K562 (cell line): ENCODE measurements at regions not wholly inside any gene's neighbourhood (a gene's known extent, or its start where the extent isn't known, plus 50 kb on each side); places are given as distances from the start of the nearest gene placed in this dataset.

Experiments
- ATAC-seq: fragments of 200-7000 bp; cut with Tn5 transposase; 3 replicates; pipeline ENCODE4 v1.9.1; 2020; ENCODE audit warnings: moderate library complexity
- BruUV-seq: library from RNA; stranded (reverse); fragments of 400-500 nt; replicated peaks from 2 replicates; lab custom pipeline; 2021; lab: Mats Ljungman, UMichigan
- CTCF ChIA-PET: fragments of 300-600 bp; formaldehyde crosslinking; extraction: SDS; loops from one replicate; lab custom pipeline; 2021; ENCODE audit warnings: low intra/inter-chr PET ratio; lab: Yijun Ruan, JAX
- POLR2A ChIA-PET: fragments of 300-600, 350-650 bp; sonication (Branson Sonifier 250); formaldehyde crosslinking; extraction: SDS; loops from one replicate; lab custom pipeline; 2021; ENCODE audit warnings: antibody characterized with exemption, inconsistent platforms; lab: Yijun Ruan, JAX
- DNase-seq, 4 experiments: peaks; one replicate each; pipeline versions ENCODE4 v3.0.0 to v3.0.0-alpha.2; 2011 to 2018; ENCODE audit warnings: low spot score in 3 of 4, mixed read lengths in 3 of 4; ENCODE audit errors: extremely low read depth in 1 of 4
- FAIRE-seq: peaks from 2 replicates; lab custom pipeline; 2011; peaks lifted over from hg19 to GRCh38; lab: Jason Lieb, UNC
- H2AFZ ChIP-seq: 2 replicates; pipeline ENCODE4 v1.6.0; 2011; ENCODE audit warnings: low read depth, low read length, control low read depth, inconsistent platforms
- H3K27ac ChIP-seq: fragments of 200-600 bp; 3 replicates; pipeline ENCODE4 v1.8.0; 2011; ENCODE audit warnings: low read depth, mild to moderate bottlenecking, control low read depth, inconsistent platforms, low read length, moderate library complexity, mixed read lengths; ENCODE audit errors: extremely low read depth
- H3K27me3 ChIP-seq, 2 experiments: fragments of 300-600 bp in 1 of 2; 2 replicates in 1 of 2; 3 replicates in 1 of 2; pipeline versions ENCODE4 v1.6.0 to v1.8.0; 2011; ENCODE audit warnings: inconsistent platforms in 2 of 2, low read length in 2 of 2, mild to moderate bottlenecking in 1 of 2, mixed read lengths in 1 of 2, moderate library complexity in 1 of 2; ENCODE audit not compliant: control insufficient read depth in 2 of 2, insufficient read depth in 2 of 2
- H3K36me3 ChIP-seq: fragments of 300-600 bp; 3 replicates; pipeline ENCODE4 v1.8.0; 2011; ENCODE audit warnings: mild to moderate bottlenecking, low read length, inconsistent platforms; ENCODE audit not compliant: control insufficient read depth, insufficient read depth
- H3K4me1 ChIP-seq, 2 experiments: fragments of 200-600 bp in 1 of 2; replicated peaks in 1 of 2; 2 replicates in 1 of 2; 3 replicates in 1 of 2; pipeline versions ENCODE4 v1.5.1 to v1.8.0; 2011; ENCODE audit warnings: inconsistent platforms in 2 of 2, low read length in 2 of 2, mild to moderate bottlenecking in 1 of 2, mixed read lengths in 1 of 2, moderate library complexity in 1 of 2; ENCODE audit not compliant: control insufficient read depth in 2 of 2, insufficient read depth in 2 of 2
- H3K4me2 ChIP-seq: 2 replicates; pipeline ENCODE4 v1.6.1; 2011; ENCODE audit warnings: low read length, control low read depth, inconsistent platforms, mixed read lengths; ENCODE audit not compliant: insufficient read depth
- H3K4me3 ChIP-seq: fragments of 200-600 bp; sonication (generic), shearing (Covaris generic); 2 replicates; pipeline ENCODE4 v1.5.1; 2016; ENCODE audit warnings: control low read depth, inconsistent platforms
- H3K79me2 ChIP-seq: fragments of 200-600 bp; 3 replicates; pipeline ENCODE4 v1.8.0; 2011; ENCODE audit warnings: low read length, inconsistent platforms; ENCODE audit not compliant: control insufficient read depth, insufficient read depth
- H3K9ac ChIP-seq, 2 experiments: 2 replicates each; pipeline versions ENCODE4 v1.6.0 to v1.6.1; 2011; ENCODE audit warnings: low read depth in 2 of 2, low read length in 2 of 2, control low read depth in 1 of 2, inconsistent platforms in 1 of 2, mild to moderate bottlenecking in 1 of 2, mixed read lengths in 1 of 2; ENCODE audit not compliant: insufficient read depth in 1 of 2
- H3K9me1 ChIP-seq: one replicate; pipeline ENCODE4 v1.6.0; 2011; ENCODE audit warnings: inconsistent platforms, mild to moderate bottlenecking, low read length, moderate library complexity; ENCODE audit not compliant: control insufficient read depth, insufficient read depth
- H3K9me3 ChIP-seq: replicated peaks from 2 replicates; pipeline ENCODE4 v1.5.1; 2011; ENCODE audit warnings: low read depth, low read length, inconsistent platforms; ENCODE audit not compliant: control insufficient read depth, insufficient read depth
- H4K20me1 ChIP-seq: replicated peaks from 2 replicates; pipeline ENCODE4 v1.6.1; 2011; ENCODE audit warnings: low read length, inconsistent platforms, mixed read lengths; ENCODE audit not compliant: control insufficient read depth, insufficient read depth
- CHD4 ChIP-seq: fragments of 200-600 bp; sonication (generic); IDR thresholded peaks from 3 replicates; pipeline ENCODE4 v1.6.1; 2012; ENCODE audit warnings: low read depth, mild to moderate bottlenecking, mixed read lengths, low read length, inconsistent platforms; ENCODE audit not compliant: insufficient read depth, insufficient replicate concordance, poor library complexity, severe bottlenecking
- HMBOX1 ChIP-seq: sonication (generic); IDR thresholded peaks from 2 replicates; pipeline ENCODE4 v1.6.1; 2016
- IFI16 ChIP-seq: fragments of 250-450 bp; sonication (Bioruptor Pico); IDR thresholded peaks from 2 replicates; pipeline ENCODE4 v2.1.2; 2022; ENCODE audit warnings: mild to moderate bottlenecking, inconsistent platforms
- POLR3A ChIP-seq: IDR thresholded peaks from 2 replicates; pipeline ENCODE4 v1.6.1; 2011; ENCODE audit warnings: borderline replicate concordance, mild to moderate bottlenecking, moderate library complexity; ENCODE audit not compliant: insufficient read length, insufficient read depth; ENCODE audit errors: extremely low read depth
- RBM17 ChIP-seq: fragments of 200-400 bp; formaldehyde crosslinking; IDR thresholded peaks from 2 replicates; pipeline ENCODE4 v1.6.1; 2017; ENCODE audit warnings: low read depth, mild to moderate bottlenecking, low read length, borderline replicate concordance
- SNIP1 ChIP-seq: fragments of 450-650 bp; IDR thresholded peaks from 2 replicates; pipeline ENCODE4 v1.7.1; 2017; ENCODE audit warnings: low read depth, mild to moderate bottlenecking
- ZSCAN32 ChIP-seq: fragments of 450-650 bp; formaldehyde crosslinking; IDR thresholded peaks from 2 replicates; pipeline ENCODE4 v1.4.0; 2020; ENCODE audit warnings: mild to moderate bottlenecking, moderate library complexity
- WGBS: fragments of 100-300 bp; shearing (Covaris generic); methylation state at CpG from one replicate; pipeline ENCODE4 v1.1.6; 2016; ENCODE audit warnings: low coverage, mixed read lengths; ENCODE audit not compliant: insufficient coverage; ENCODE audit errors: missing lambda C conversion rate; 5-methylcytosine and 5-hydroxymethylcytosine counted together
- in situ Hi-C: fragments of 300-500 bp; cut with MboI; formaldehyde crosslinking; loops from 4 replicates; pipeline ENCODE4 v1.15.0; 2018; ENCODE audit warnings: inconsistent platforms, mixed read lengths
- intact Hi-C: fragments of 100-400 bp; cut with micrococcal nuclease; formaldehyde crosslinking; loops from 2 replicates; pipeline ENCODE4 v1.14.2; 2022
- TF ChIP-seq, protein P1 (sequence below): fragments of 250-450 bp; sonication (Bioruptor Pico); IDR thresholded peaks from 2 replicates; pipeline ENCODE4 v1.5.0; 2021; ENCODE audit warnings: mild to moderate bottlenecking, borderline replicate concordance

DNA sequence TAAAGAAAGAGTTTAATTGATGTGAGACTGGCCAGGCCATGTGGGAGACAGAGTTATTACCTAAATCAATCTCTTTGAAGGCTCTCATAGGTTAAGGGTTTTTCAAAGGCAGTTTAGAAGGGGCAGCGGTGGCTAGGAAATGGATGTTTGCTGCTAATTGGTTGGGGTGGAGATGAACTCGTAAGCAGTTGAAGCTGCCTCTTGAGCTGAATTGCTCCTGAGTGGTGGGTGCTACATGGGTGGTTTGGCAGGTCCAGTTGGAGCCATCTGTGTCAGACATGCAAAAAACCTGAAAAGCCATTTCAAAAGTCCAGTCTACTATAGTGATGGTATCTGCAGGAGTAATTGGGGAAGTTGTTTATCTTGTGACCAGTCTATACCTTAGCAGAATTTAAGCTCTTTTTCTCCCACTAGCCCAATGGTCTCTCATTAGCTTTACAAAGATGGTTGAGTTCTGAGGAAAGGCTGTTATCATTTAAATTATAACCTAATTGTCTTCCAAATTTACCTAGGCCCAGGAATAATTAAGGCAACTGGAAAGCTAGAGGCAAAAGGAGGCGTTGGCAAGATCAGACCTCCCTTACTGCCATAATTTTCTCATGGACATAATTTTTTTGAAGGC lies 762.4 kb upstream of the FRG1 start:
- Histone ChIP-seq H3K36me3 (no peaks in the 10 kb centered on the region), H3K9me1 (no peaks in the 10 kb centered on the region), H4K20me1 (no peaks in the 10 kb centered on the region), H3K9me3 (no peaks in the 10 kb centered on the region; the same call in 1 of the 2 replicates), H3K27me3 (no peaks in the 10 kb centered on the region), H3K4me2 (no peak overlapping the region), H3K27ac (no peak overlapping the region), H3K4me3 (no peak overlapping the region), H3K79me2 (no peaks in the 10 kb centered on the region), H2AFZ (no peak overlapping the region), H3K4me1 (no peaks in the 10 kb centered on the region), H3K9ac (no peak overlapping the region)
- ChIA-PET CTCF (no interaction called here), POLR2A (no interaction called here)
- FAIRE-seq (no peak), DNase-seq (no peak), ATAC-seq (no peak)
- BruUV-seq = no TSS peak
- 0% methylated on average over 3 of the region's 3 CpGs for WGBS
- TF ChIP-seq IFI16 (CRISPR knock-in tag) = no peak
- no peak for TF ChIP-seq SNIP1
- no peak for TF ChIP-seq ZSCAN32
- no peak for TF ChIP-seq CHD4
- no peak for TF ChIP-seq RBM17
- TF ChIP-seq, protein P1, sequence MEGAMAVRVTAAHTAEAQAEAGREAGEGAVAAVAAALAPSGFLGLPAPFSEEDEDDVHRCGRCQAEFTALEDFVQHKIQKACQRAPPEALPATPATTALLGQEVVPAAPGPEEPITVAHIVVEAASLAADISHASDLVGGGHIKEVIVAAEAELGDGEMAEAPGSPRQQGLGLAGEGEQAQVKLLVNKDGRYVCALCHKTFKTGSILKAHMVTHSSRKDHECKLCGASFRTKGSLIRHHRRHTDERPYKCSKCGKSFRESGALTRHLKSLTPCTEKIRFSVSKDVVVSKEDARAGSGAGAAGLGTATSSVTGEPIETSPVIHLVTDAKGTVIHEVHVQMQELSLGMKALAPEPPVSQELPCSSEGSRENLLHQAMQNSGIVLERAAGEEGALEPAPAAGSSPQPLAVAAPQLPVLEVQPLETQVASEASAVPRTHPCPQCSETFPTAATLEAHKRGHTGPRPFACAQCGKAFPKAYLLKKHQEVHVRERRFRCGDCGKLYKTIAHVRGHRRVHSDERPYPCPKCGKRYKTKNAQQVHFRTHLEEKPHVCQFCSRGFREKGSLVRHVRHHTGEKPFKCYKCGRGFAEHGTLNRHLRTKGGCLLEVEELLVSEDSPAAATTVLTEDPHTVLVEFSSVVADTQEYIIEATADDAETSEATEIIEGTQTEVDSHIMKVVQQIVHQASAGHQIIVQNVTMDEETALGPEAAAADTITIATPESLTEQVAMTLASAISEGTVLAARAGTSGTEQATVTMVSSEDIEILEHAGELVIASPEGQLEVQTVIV (CRISPR knock-in tag) = no peak
- no peak for TF ChIP-seq HMBOX1
- no peak for TF ChIP-seq POLR3A
- intact Hi-C loops = no loop called here
- in situ Hi-C loops = no loop called here
